SK-N-SH treated with all-trans-retinoic acid at 6 μM for 48 hours (cell line): ENCODE measurements at regions not wholly inside any gene's neighbourhood (a gene's known extent, or its start where the extent isn't known, plus 50 kb on each side); places are given as distances from the start of the nearest gene placed in this dataset.

Source experiments
- ATAC-seq: fragments of 200-7000 bp; cut with Tn5 transposase; 3 replicates; pipeline ENCODE4 v1.9.1; 2020; ENCODE audit warnings: mild to moderate bottlenecking, moderate library complexity
- ARNTL ChIP-seq: fragments of 450-650 bp; formaldehyde crosslinking; IDR thresholded peaks from 2 replicates; pipeline ENCODE4 v1.5.0; 2020; ENCODE audit warnings: low read depth, mild to moderate bottlenecking, moderate library complexity, borderline replicate concordance
- BACH2 ChIP-seq: fragments of 250-450 bp; sonication (Bioruptor Pico); IDR thresholded peaks from 2 replicates; pipeline ENCODE4 v1.9.0; 2021; ENCODE audit warnings: mild to moderate bottlenecking, borderline replicate concordance
- CREB5 ChIP-seq: fragments of 250-450 bp; sonication (Bioruptor Pico); IDR thresholded peaks from 2 replicates; pipeline ENCODE4 v1.5.1; 2020; ENCODE audit warnings: low read depth, mild to moderate bottlenecking, moderate library complexity
- ESRRG ChIP-seq: fragments of 250-450 bp; sonication (Bioruptor Pico); IDR thresholded peaks from 2 replicates; pipeline ENCODE4 v1.6.1; 2021; ENCODE audit warnings: mild to moderate bottlenecking
- GLIS3 ChIP-seq: fragments of 250-450 bp; sonication (Bioruptor Pico); IDR thresholded peaks from 2 replicates; pipeline ENCODE4 v1.5.0; 2020; ENCODE audit warnings: mild to moderate bottlenecking, moderate library complexity
- ISL1 ChIP-seq: fragments of 250-450 bp; sonication (Bioruptor Pico); IDR thresholded peaks from 2 replicates; pipeline ENCODE4 v2.1.2; 2022; ENCODE audit warnings: mild to moderate bottlenecking, moderate library complexity
- PATZ1 ChIP-seq: fragments of 250-450 bp; sonication (Bioruptor Pico); IDR thresholded peaks from 2 replicates; pipeline ENCODE4 v1.8.0; 2020; ENCODE audit warnings: mild to moderate bottlenecking, moderate library complexity, borderline replicate concordance
- POU6F1 ChIP-seq: fragments of 250-450 bp; sonication (Bioruptor Pico); IDR thresholded peaks from 2 replicates; pipeline ENCODE4 v1.8.0; 2021; ENCODE audit warnings: low read depth, mild to moderate bottlenecking, moderate library complexity, borderline replicate concordance
- PPARA ChIP-seq: fragments of 250-450 bp; sonication (Bioruptor Pico); IDR thresholded peaks from 2 replicates; pipeline ENCODE4 v1.5.0; 2020; ENCODE audit warnings: mild to moderate bottlenecking, borderline replicate concordance
- SNAI2 ChIP-seq: fragments of 250-450 bp; sonication (Bioruptor Pico); IDR thresholded peaks from 2 replicates; pipeline ENCODE4 v1.5.0; 2020; ENCODE audit warnings: mild to moderate bottlenecking, moderate library complexity
- TSHZ2 ChIP-seq: fragments of 250-450 bp; sonication (Bioruptor Pico); IDR thresholded peaks from 2 replicates; pipeline ENCODE4 v1.5.0; 2020; ENCODE audit warnings: mild to moderate bottlenecking, moderate library complexity
- ZC3H10 ChIP-seq: fragments of 250-450 bp; sonication (Bioruptor Pico); IDR thresholded peaks from 2 replicates; pipeline ENCODE4 v1.5.1; 2021; ENCODE audit warnings: mild to moderate bottlenecking, moderate library complexity
- ZFP3 ChIP-seq: fragments of 250-450 bp; sonication (Bioruptor Pico); IDR thresholded peaks from 2 replicates; pipeline ENCODE4 v1.5.0; 2020; ENCODE audit warnings: mild to moderate bottlenecking, moderate library complexity
- ZFP30 ChIP-seq: fragments of 450-650 bp; formaldehyde crosslinking; IDR thresholded peaks from 2 replicates; pipeline ENCODE4 v1.5.0; 2022; ENCODE audit warnings: mild to moderate bottlenecking, moderate library complexity
- ZNF565 ChIP-seq: fragments of 450-650 bp; formaldehyde crosslinking; conservative IDR thresholded peaks from 2 replicates; pipeline ENCODE4 v1.5.0; 2020; ENCODE audit warnings: low read depth, mild to moderate bottlenecking, moderate library complexity
- ZNF70 ChIP-seq: fragments of 450-650 bp; formaldehyde crosslinking; IDR thresholded peaks from 2 replicates; pipeline ENCODE4 v1.5.0; 2020; ENCODE audit warnings: mild to moderate bottlenecking, moderate library complexity
- ZNF8 ChIP-seq: fragments of 450-650 bp; formaldehyde crosslinking; IDR thresholded peaks from 2 replicates; pipeline ENCODE4 v1.5.0; 2020; ENCODE audit warnings: mild to moderate bottlenecking, moderate library complexity

- no peak for ATAC-seq
- TF ChIP-seq SNAI2 (no peak), GLIS3 (no peak), ZNF8 (CRISPR knock-in tag) (no peak), ZNF565 (no peak), BACH2 (CRISPR knock-in tag) (no peak), ARNTL (CRISPR knock-in tag) (no peak), POU6F1 (CRISPR knock-in tag) (no peak)
Measured at GRCh38 chr3:127114337-127115070, 78.4 kb upstream of the PRR23E start.

GRCh38 chr3:127115691-127116351 is 77.1 kb upstream of the PRR23E start:
- no peak for ATAC-seq
- no peak for TF ChIP-seq GLIS3

GRCh38 chr3:127118366-127118765 is 74.6 kb upstream of the PRR23E start:
- ATAC-seq: no peak
- TF ChIP-seq ZNF8 (CRISPR knock-in tag): no peak

- no peak for TF ChIP-seq CREB5 (CRISPR knock-in tag)
- no peak for TF ChIP-seq ISL1 (CRISPR knock-in tag)
- no peak for TF ChIP-seq ZNF70 (CRISPR knock-in tag)
- ATAC-seq: no peak
Measured at GRCh38 chr3:127119693-127120464, 73.1 kb upstream of the PRR23E start.

GRCh38 chr3:127120851-127121647 is 71.9 kb upstream of the PRR23E start:
- no peak for ATAC-seq

More at GRCh38 chr3:127120851-127121647, 71.9 kb upstream of the PRR23E start:
- TF ChIP-seq ZNF565 (no peak), TSHZ2 (CRISPR knock-in tag) (no peak), PPARA (CRISPR knock-in tag) (no peak), ZFP3 (no peak), ESRRG (no peak), PATZ1 (CRISPR knock-in tag) (no peak), GLIS3 (no peak), POU6F1 (CRISPR knock-in tag) (no peak), ZFP30 (CRISPR knock-in tag) (no peak), ZNF8 (CRISPR knock-in tag) (no peak), ZC3H10 (CRISPR knock-in tag) (no peak)
- TF ChIP-seq, all 23 proteins: peak for 0
